ENCODE measurements at regions not wholly inside any gene's neighbourhood (a gene's known extent, or its start where the extent isn't known, plus 50 kb on each side); places are given as distances from the start of the nearest gene placed in this dataset.

GRCh38 chr2:185242462-185242861, 496.1 kb upstream of the FSIP2 start:
- no peak for TF ChIP-seq POLR2A (IDR thresholded peaks at IDR 0.05)
- TF ChIP-seq, protein P1, sequence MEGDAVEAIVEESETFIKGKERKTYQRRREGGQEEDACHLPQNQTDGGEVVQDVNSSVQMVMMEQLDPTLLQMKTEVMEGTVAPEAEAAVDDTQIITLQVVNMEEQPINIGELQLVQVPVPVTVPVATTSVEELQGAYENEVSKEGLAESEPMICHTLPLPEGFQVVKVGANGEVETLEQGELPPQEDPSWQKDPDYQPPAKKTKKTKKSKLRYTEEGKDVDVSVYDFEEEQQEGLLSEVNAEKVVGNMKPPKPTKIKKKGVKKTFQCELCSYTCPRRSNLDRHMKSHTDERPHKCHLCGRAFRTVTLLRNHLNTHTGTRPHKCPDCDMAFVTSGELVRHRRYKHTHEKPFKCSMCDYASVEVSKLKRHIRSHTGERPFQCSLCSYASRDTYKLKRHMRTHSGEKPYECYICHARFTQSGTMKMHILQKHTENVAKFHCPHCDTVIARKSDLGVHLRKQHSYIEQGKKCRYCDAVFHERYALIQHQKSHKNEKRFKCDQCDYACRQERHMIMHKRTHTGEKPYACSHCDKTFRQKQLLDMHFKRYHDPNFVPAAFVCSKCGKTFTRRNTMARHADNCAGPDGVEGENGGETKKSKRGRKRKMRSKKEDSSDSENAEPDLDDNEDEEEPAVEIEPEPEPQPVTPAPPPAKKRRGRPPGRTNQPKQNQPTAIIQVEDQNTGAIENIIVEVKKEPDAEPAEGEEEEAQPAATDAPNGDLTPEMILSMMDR (IDR thresholded peaks at IDR 0.05): no peak
